RWPE2 (cell line): ENCODE measurements at regions not wholly inside any gene's neighbourhood (a gene's known extent, or its start where the extent isn't known, plus 50 kb on each side); places are given as distances from the start of the nearest gene placed in this dataset.

Experiments
- ATAC-seq: fragments of 200-7000 bp; cut with Tn5 transposase; 3 replicates; pipeline ENCODE4 v1.9.1; 2021; ENCODE audit warnings: low read depth
- DNase-seq: peaks from one replicate; pipeline ENCODE4 v3.0.0-alpha.2; 2020; ENCODE audit warnings: low spot score
- H3K27ac ChIP-seq: fragments of 450-650 bp; 2 replicates; pipeline ENCODE4 v1.5.1; 2017; ENCODE audit warnings: mild to moderate bottlenecking; ENCODE audit not compliant: poor library complexity, severe bottlenecking
- H3K27me3 ChIP-seq: fragments of 250-450 bp; sonication (Bioruptor Pico); 2 replicates; pipeline ENCODE4 v1.5.1; 2021; ENCODE audit warnings: mild to moderate bottlenecking, moderate library complexity; ENCODE audit not compliant: insufficient read depth, poor library complexity, severe bottlenecking
- H3K36me3 ChIP-seq: fragments of 250-450 bp; sonication (Bioruptor Pico); 2 replicates; pipeline ENCODE4 v1.5.1; 2020; ENCODE audit warnings: low read depth, mild to moderate bottlenecking, moderate library complexity
- H3K4me1 ChIP-seq: fragments of 250-450 bp; sonication (Bioruptor Pico); 2 replicates; pipeline ENCODE4 v1.5.1; 2021; ENCODE audit warnings: mild to moderate bottlenecking, moderate library complexity; ENCODE audit not compliant: insufficient read depth, poor library complexity, severe bottlenecking
- H3K4me3 ChIP-seq: fragments of 250-450 bp; sonication (Bioruptor Pico); 2 replicates; pipeline ENCODE4 v1.5.1; 2021; ENCODE audit warnings: mild to moderate bottlenecking, moderate library complexity; ENCODE audit not compliant: severe bottlenecking
- H3K9me3 ChIP-seq: fragments of 250-450 bp; sonication (Bioruptor Pico); 2 replicates; pipeline ENCODE4 v1.5.1; 2021; ENCODE audit warnings: mild to moderate bottlenecking, moderate library complexity; ENCODE audit not compliant: severe bottlenecking
- CTCF ChIP-seq: fragments of 450-650 bp; IDR thresholded peaks from one replicate; pipeline ENCODE4 v1.5.1; 2017; ENCODE audit warnings: mild to moderate bottlenecking, moderate library complexity; ENCODE audit not compliant: poor library complexity, severe bottlenecking

- Histone ChIP-seq H3K27me3 (no peaks in the 10 kb centered on the region), H3K4me1 (no peaks in the 10 kb centered on the region), H3K4me3 (peak overlapping the region; percentile 17), H3K36me3 (no peaks in the 10 kb centered on the region), H3K9me3 (no peaks in the 10 kb centered on the region), H3K27ac (no peak overlapping the region)
- DNase-seq, result no peak
- ATAC-seq, result no peak
- no peak for TF ChIP-seq CTCF
Observed at GRCh38 chr5:61625137-61625561, 293.1 kb downstream of the ZSWIM6 start.

- no peaks in the 10 kb centered on the region for H3K27me3 ChIP-seq
- H3K4me1 ChIP-seq, result no peaks in the 10 kb centered on the region
- TF ChIP-seq CTCF, result no peak
- ATAC-seq (peak; percentile 77), DNase-seq (peak; percentile 70)
- no peaks in the 10 kb centered on the region for H3K9me3 ChIP-seq
- H3K27ac ChIP-seq, result no peak overlapping the region
- H3K4me3 ChIP-seq, result peak overlapping the region; percentile 17
- no peaks in the 10 kb centered on the region for H3K36me3 ChIP-seq
Observed at GRCh38 chr5:61625681-61626621, 293.9 kb downstream of the ZSWIM6 start.

- Histone ChIP-seq H3K27ac (no peak overlapping the region), H3K4me3 (no peak overlapping the region), H3K36me3 (no peaks in the 10 kb centered on the region), H3K9me3 (no peaks in the 10 kb centered on the region), H3K27me3 (no peaks in the 10 kb centered on the region), H3K4me1 (no peaks in the 10 kb centered on the region)
- no peak for TF ChIP-seq CTCF
- DNase-seq, result no peak
- ATAC-seq, result no peak
Observed at GRCh38 chr5:61626639-61627282, 294.7 kb downstream of the ZSWIM6 start.

- ATAC-seq (no peak), DNase-seq (no peak)
- Histone ChIP-seq H3K9me3 (no peaks in the 10 kb centered on the region), H3K4me1 (no peaks in the 10 kb centered on the region), H3K4me3 (no peak overlapping the region), H3K27me3 (no peaks in the 10 kb centered on the region), H3K36me3 (no peaks in the 10 kb centered on the region), H3K27ac (no peak overlapping the region)
- no peak for TF ChIP-seq CTCF
Observed at GRCh38 chr5:61627531-61627930, 295.5 kb downstream of the ZSWIM6 start.
